ENCODE measurements at regions not wholly inside any gene's neighbourhood (a gene's known extent, or its start where the extent isn't known, plus 50 kb on each side); places are given as distances from the start of the nearest gene placed in this dataset.
A peak's percentile ranks its signal among the peaks of the same experiment; 100 is the strongest.

- no peaks in the 10 kb centered on the region for H3K9me3 ChIP-seq (ENCODE audit: control insufficient read depth in 2 of 3, low read length in 3 of 3)
- H3K4me3 ChIP-seq (ENCODE audit: low read length), result no peak overlapping the region
- H3K9me3 Mint-ChIP-seq, result no peaks in the 10 kb centered on the region
- no peaks in the 10 kb centered on the region for H3K4me1 Mint-ChIP-seq
- ATAC-seq (no peak), DNase-seq (no peak)
- H3K27me3 Mint-ChIP-seq, result peaks cover 18 to 39% (median 33%) of the 10 kb centered on the region in 5 donors
- H3K36me3 Mint-ChIP-seq, result no peaks in the 10 kb centered on the region
- H3K27ac Mint-ChIP-seq, result no peak overlapping the region
- no peaks in the 10 kb centered on the region for H3K36me3 ChIP-seq (ENCODE audit: control insufficient read depth in 2 of 3, insufficient read depth in 3 of 3, low read length in 3 of 3)
- CTCF ChIA-PET, result no interaction called here
- no peaks in the 10 kb centered on the region for H3K4me1 ChIP-seq (ENCODE audit: control insufficient read depth in 2 of 2, insufficient read depth in 2 of 2, low read length in 2 of 2)
- no peak overlapping the region for H3K27ac ChIP-seq (ENCODE audit: low read depth, low read length)
- POLR2A ChIA-PET, result interaction anchor here (0.5 kb wide), 1 partner anchor 1929 kb away, joined by 3 read pairs; no protein-coding TSS in a partner anchor
- H3K27me3 ChIP-seq (ENCODE audit: control insufficient read depth in 2 of 2, insufficient read depth in 2 of 2, low read length in 2 of 2), result no peaks in the 10 kb centered on the region
- intact Hi-C loops (cut with micrococcal nuclease), result no loop called here
- no peak overlapping the region for H3K4me3 Mint-ChIP-seq
These were observed 50.4 kb upstream of the GRIP2 start for GRCh38 chr3:14590569-14590968.

- DNase-seq (no peak), ATAC-seq (no peak)
- Histone ChIP-seq H3K9me3 (ENCODE audit: control insufficient read depth in 2 of 3, low read length in 3 of 3) (no peaks in the 10 kb centered on the region), H3K4me3 (ENCODE audit: low read length) (no peak overlapping the region), H3K36me3 (ENCODE audit: control insufficient read depth in 2 of 3, insufficient read depth in 3 of 3, low read length in 3 of 3) (no peaks in the 10 kb centered on the region), H3K27me3 (ENCODE audit: control insufficient read depth in 2 of 2, insufficient read depth in 2 of 2, low read length in 2 of 2) (peaks cover 0 to 2% of the 10 kb centered on the region in 2 donors), H3K27ac (ENCODE audit: low read depth, low read length) (no peak overlapping the region), H3K4me1 (ENCODE audit: control insufficient read depth in 2 of 2, insufficient read depth in 2 of 2, low read length in 2 of 2) (no peaks in the 10 kb centered on the region)
- ChIA-PET CTCF (no interaction called here), POLR2A (no interaction called here)
- intact Hi-C loops (cut with micrococcal nuclease), result no loop called here
- Mint-ChIP-seq H3K4me3 (no peak overlapping the region), H3K36me3 (peaks cover 0 to 8% (median 0%) of the 10 kb centered on the region in 5 donors), H3K27me3 (peaks cover 22 to 50% (median 46%) of the 10 kb centered on the region in 5 donors), H3K9me3 (peaks cover 0 to 10% (median 0%) of the 10 kb centered on the region in 11 donors), H3K4me1 (peaks cover 0 to 1% (median 0%) of the 10 kb centered on the region in 7 donors), H3K27ac (no peak overlapping the region)
These were observed 52.2 kb upstream of the GRIP2 start for GRCh38 chr3:14592390-14592789.

- Histone ChIP-seq H3K36me3 (ENCODE audit: control insufficient read depth in 2 of 3, insufficient read depth in 3 of 3, low read length in 3 of 3) (no peaks in the 10 kb centered on the region), H3K4me3 (ENCODE audit: low read length) (no peak overlapping the region), H3K4me1 (ENCODE audit: control insufficient read depth in 2 of 2, insufficient read depth in 2 of 2, low read length in 2 of 2) (no peaks in the 10 kb centered on the region), H3K9me3 (ENCODE audit: control insufficient read depth in 2 of 3, low read length in 3 of 3) (no peaks in the 10 kb centered on the region), H3K27ac (ENCODE audit: low read depth, low read length) (no peak overlapping the region), H3K27me3 (ENCODE audit: control insufficient read depth in 2 of 2, insufficient read depth in 2 of 2, low read length in 2 of 2) (peaks cover 0 to 2% of the 10 kb centered on the region in 2 donors)
- Mint-ChIP-seq H3K36me3 (peaks cover 0 to 8% (median 0%) of the 10 kb centered on the region in 5 donors), H3K4me3 (no peak overlapping the region), H3K4me1 (peaks cover 0 to 1% (median 0%) of the 10 kb centered on the region in 7 donors), H3K27me3 (peaks cover 19 to 52% (median 47%) of the 10 kb centered on the region in 5 donors), H3K27ac (peak overlapping the region in 1 of 9 donors; percentile 37), H3K9me3 (peaks cover 0 to 10% (median 0%) of the 10 kb centered on the region in 11 donors)
- POLR2A ChIA-PET, result no interaction called here
- intact Hi-C loops (cut with micrococcal nuclease), result no loop called here
- CTCF ChIA-PET, result no interaction called here
- ATAC-seq (no peak), DNase-seq (no peak)
These were observed 52.7 kb upstream of the GRIP2 start for GRCh38 chr3:14592836-14593235.

GRCh38 chr3:14594234-14594633 is 54.1 kb upstream of the GRIP2 start:
- Mint-ChIP-seq H3K27me3 (peaks cover 19 to 59% (median 54%) of the 10 kb centered on the region in 5 donors), H3K9me3 (peaks cover 0 to 22% (median 12%) of the 10 kb centered on the region in 11 donors), H3K4me1 (peaks cover 0 to 10% (median 0%) of the 10 kb centered on the region in 7 donors), H3K4me3 (no peak overlapping the region), H3K27ac (no peak overlapping the region), H3K36me3 (peaks cover 0 to 11% (median 0%) of the 10 kb centered on the region in 5 donors)
- H3K36me3 ChIP-seq (ENCODE audit: control insufficient read depth in 2 of 3, insufficient read depth in 3 of 3, low read length in 3 of 3), result no peaks in the 10 kb centered on the region
- peaks cover 0 to 2% of the 10 kb centered on the region in 2 donors for H3K27me3 ChIP-seq (ENCODE audit: control insufficient read depth in 2 of 2, insufficient read depth in 2 of 2, low read length in 2 of 2)
- ChIA-PET POLR2A (no interaction called here), CTCF (no interaction called here)
- H3K9me3 ChIP-seq (ENCODE audit: control insufficient read depth in 2 of 3, low read length in 3 of 3), result no peaks in the 10 kb centered on the region
- H3K4me1 ChIP-seq (ENCODE audit: control insufficient read depth in 2 of 2, insufficient read depth in 2 of 2, low read length in 2 of 2), result no peaks in the 10 kb centered on the region
- no peak overlapping the region for H3K27ac ChIP-seq (ENCODE audit: low read depth, low read length)
- H3K4me3 ChIP-seq (ENCODE audit: low read length), result no peak overlapping the region
- intact Hi-C loops (cut with micrococcal nuclease), result no loop called here
- DNase-seq (no peak), ATAC-seq (no peak)

GRCh38 chr3:14595561-14595960 is 55.4 kb upstream of the GRIP2 start:
- ChIA-PET POLR2A (no interaction called here), CTCF (no interaction called here)
- DNase-seq, result no peak
- Mint-ChIP-seq H3K4me3 (no peak overlapping the region), H3K9me3 (peaks cover 0 to 31% (median 12%) of the 10 kb centered on the region in 11 donors), H3K4me1 (peaks cover 0 to 10% (median 0%) of the 10 kb centered on the region in 7 donors), H3K27ac (peak overlapping the region in 1 of 9 donors; percentile 38), H3K27me3 (peaks cover 26 to 64% (median 60%) of the 10 kb centered on the region in 5 donors), H3K36me3 (peaks cover 0 to 14% (median 0%) of the 10 kb centered on the region in 5 donors)
- ATAC-seq, result no peak
- H3K9me3 ChIP-seq (ENCODE audit: control insufficient read depth in 2 of 3, low read length in 3 of 3), result no peaks in the 10 kb centered on the region
- intact Hi-C loops (cut with micrococcal nuclease), result no loop called here
- peaks cover 0 to 2% of the 10 kb centered on the region in 2 donors for H3K27me3 ChIP-seq (ENCODE audit: control insufficient read depth in 2 of 2, insufficient read depth in 2 of 2, low read length in 2 of 2)
- no peaks in the 10 kb centered on the region for H3K36me3 ChIP-seq (ENCODE audit: control insufficient read depth in 2 of 3, insufficient read depth in 3 of 3, low read length in 3 of 3)
- H3K4me1 ChIP-seq (ENCODE audit: control insufficient read depth in 2 of 2, insufficient read depth in 2 of 2, low read length in 2 of 2), result no peaks in the 10 kb centered on the region
- no peak overlapping the region for H3K4me3 ChIP-seq (ENCODE audit: low read length)
- H3K27ac ChIP-seq (ENCODE audit: low read depth, low read length), result no peak overlapping the region

GRCh38 chr3:14597266-14597665 is 54.3 kb upstream of the CCDC174 start:
- Mint-ChIP-seq H3K9me3 (peaks cover 0 to 33% (median 12%) of the 10 kb centered on the region in 11 donors), H3K27ac (no peak overlapping the region), H3K36me3 (peaks cover 0 to 14% (median 0%) of the 10 kb centered on the region in 5 donors), H3K4me1 (peaks cover 0 to 10% (median 0%) of the 10 kb centered on the region in 7 donors), H3K4me3 (no peak overlapping the region), H3K27me3 (peaks cover 36 to 70% (median 66%) of the 10 kb centered on the region in 5 donors)
- no peaks in the 10 kb centered on the region for H3K4me1 ChIP-seq (ENCODE audit: control insufficient read depth in 2 of 2, insufficient read depth in 2 of 2, low read length in 2 of 2)
- H3K27ac ChIP-seq (ENCODE audit: low read depth, low read length), result no peak overlapping the region
- ChIA-PET CTCF (no interaction called here), POLR2A (no interaction called here)
- no peaks in the 10 kb centered on the region for H3K9me3 ChIP-seq (ENCODE audit: control insufficient read depth in 2 of 3, low read length in 3 of 3)
- ATAC-seq (no peak), DNase-seq (no peak)
- intact Hi-C loops (cut with micrococcal nuclease), result no loop called here
- no peaks in the 10 kb centered on the region for H3K36me3 ChIP-seq (ENCODE audit: control insufficient read depth in 2 of 3, insufficient read depth in 3 of 3, low read length in 3 of 3)
- H3K4me3 ChIP-seq (ENCODE audit: low read length), result no peak overlapping the region
- peaks cover 0 to 2% of the 10 kb centered on the region in 2 donors for H3K27me3 ChIP-seq (ENCODE audit: control insufficient read depth in 2 of 2, insufficient read depth in 2 of 2, low read length in 2 of 2)

- Mint-ChIP-seq H3K36me3 (peaks cover 0 to 15% (median under 1%) of the 10 kb centered on the region in 5 donors), H3K27me3 (peaks cover 37 to 67% (median 62%) of the 10 kb centered on the region in 5 donors), H3K27ac (peak overlapping the region in 2 of 9 donors; percentile 5 to 20), H3K4me3 (no peak overlapping the region), H3K4me1 (peaks cover 0 to 10% (median 2%) of the 10 kb centered on the region in 7 donors), H3K9me3 (peaks cover 0 to 33% (median 12%) of the 10 kb centered on the region in 11 donors)
- DNase-seq, result peak in 8 of 9 donors; percentile 4 to 59 (median 40)
- intact Hi-C loops (cut with micrococcal nuclease), result no loop called here
- H3K4me1 ChIP-seq (ENCODE audit: control insufficient read depth in 2 of 2, insufficient read depth in 2 of 2, low read length in 2 of 2), result no peaks in the 10 kb centered on the region
- ATAC-seq, result peak; percentile 53
- no peak overlapping the region for H3K4me3 ChIP-seq (ENCODE audit: low read length)
- POLR2A ChIA-PET, result no interaction called here
- CTCF ChIA-PET, result no interaction called here
- H3K27ac ChIP-seq (ENCODE audit: low read depth, low read length), result no peak overlapping the region
- peaks cover 0 to 2% of the 10 kb centered on the region in 2 donors for H3K27me3 ChIP-seq (ENCODE audit: control insufficient read depth in 2 of 2, insufficient read depth in 2 of 2, low read length in 2 of 2)
- no peaks in the 10 kb centered on the region for H3K9me3 ChIP-seq (ENCODE audit: control insufficient read depth in 2 of 3, low read length in 3 of 3)
- H3K36me3 ChIP-seq (ENCODE audit: control insufficient read depth in 2 of 3, insufficient read depth in 3 of 3, low read length in 3 of 3), result no peaks in the 10 kb centered on the region
These were observed 53.4 kb upstream of the CCDC174 start for GRCh38 chr3:14598143-14598569.

Data from naive thymus-derived CD4-positive, alpha-beta T cell (primary cell).